Heart left ventricle (tissue), 16 donors: ENCODE measurements at regions not wholly inside any gene's neighbourhood (a gene's known extent, or its start where the extent isn't known, plus 50 kb on each side); places are given as distances from the start of the nearest gene placed in this dataset.
"Not testable (repeated sequence)": the region's sequence is repeated elsewhere in the genome, so short reads cannot be mapped to it uniquely, and the experiment has no call there.

Experiments
- ATAC-seq, 4 donors: fragments of 200-7000 bp; cut with Tn5 transposase; one replicate each; pipeline ENCODE4 v1.9.1; 2020 to 2022; ENCODE audit warnings: moderate library complexity in 4 of 4, mild to moderate bottlenecking in 3 of 4, moderate number of reproducible peaks in 1 of 4
- DNase-seq, 5 donors: peaks; one replicate each; pipeline ENCODE4 v3.0.0-alpha.2; 2020
- H3K27ac ChIP-seq, 12 donors: fragments of 200-600 bp; sonication (generic) in 4 of 12; one replicate each; pipeline versions ENCODE4 v1.5.0 to v1.8.0; 2016 to 2022; ENCODE audit warnings: mild to moderate bottlenecking in 2 of 12
- H3K27me3 ChIP-seq, 9 donors: fragments of 200-600 bp; sonication (generic) in 2 of 9; one replicate each; pipeline versions ENCODE4 v1.5.1 to v1.8.0; 2016 to 2022; ENCODE audit warnings: mild to moderate bottlenecking in 3 of 9
- H3K36me3 ChIP-seq, 9 donors: fragments of 200-600 bp; sonication (generic) in 2 of 9; one replicate each; pipeline versions ENCODE4 v1.5.0 to v1.8.0; 2018 to 2022; ENCODE audit warnings: mild to moderate bottlenecking in 2 of 9
- H3K4me1 ChIP-seq, 12 donors: fragments of 200-600 bp; sonication (generic) in 4 of 12; one replicate each; pipeline versions ENCODE4 v1.5.0 to v1.8.0; 2016 to 2022; ENCODE audit warnings: mild to moderate bottlenecking in 3 of 12
- H3K4me3 ChIP-seq, 12 donors: fragments of 200-600 bp; sonication (generic) in 4 of 12; one replicate each; pipeline versions ENCODE4 v1.5.0 to v1.8.0; 2017 to 2022; ENCODE audit warnings: mild to moderate bottlenecking in 9 of 12, moderate library complexity in 4 of 12
- H3K9me3 ChIP-seq, 12 donors: fragments of 200-600 bp; sonication (generic) in 4 of 12; one replicate each; pipeline versions ENCODE4 v1.5.0 to v1.8.0; 2016 to 2022; ENCODE audit warnings: mild to moderate bottlenecking in 1 of 12
- POLR2A ChIP-seq, 2 donors: fragments of 450-650 bp; IDR thresholded peaks; one replicate each; pipeline ENCODE4 v1.6.1; 2017; ENCODE audit warnings: antibody characterized with exemption in 2 of 2, mild to moderate bottlenecking in 2 of 2, moderate library complexity in 2 of 2
- WGBS, 4 donors: extraction: QIAGEN DNeasy Blood & Tissue Kit in 2 of 4; methylation state at CpG; one replicate each; pipeline versions ENCODE4 v1.1.5 to v1.1.7; 2013 to 2018; 5-methylcytosine and 5-hydroxymethylcytosine counted together
- intact Hi-C, 10 donors: fragments of 100-400 bp; cut with DNase I; formaldehyde crosslinking; loops; one replicate each; pipeline versions ENCODE4 v1.11.1 to v1.14.2; 2022
- TF ChIP-seq, protein P1 (sequence below), 12 donors: fragments of 200-600 bp; sonication (generic) in 4 of 12; IDR thresholded peaks; one replicate each; pipeline versions ENCODE4 v1.5.0 to v1.8.0; 2018 to 2022; ENCODE audit warnings: antibody characterized with exemption in 12 of 12, mild to moderate bottlenecking in 5 of 12
- donor health status: ischemic (EF 13 %, LVEDD 7.1; RV severe dilation, severe dysfunction).
- donor health status: healthy with polysubstance abuse.
- donor health status: DM: no; HTN: yes; CAD: no.
- donor health status: DM: no; HTN: no; CAD: no.
- donor health status: ischemic (EF 25% LVEDD 6.9; RV normal size, moderate dysfunction).
- donor health status: ischemic (EF 25% LVEDD 5.7; RV mildly dilated, moderate dysfunction).
- donor health status: healthy.
- donor health status: DM: yes; HTN: yes; CAD: no.
- donor health status: ischemic (EF 35%, LVEDD 5.7; RV mildly dilated, moderate dysfunction).
- donor health status: nonischemic (EF 11% LVEDD 7.7; RV severe dilation, severe dysfunction).
- donor health status: DM: yes; HTN: yes; CAD: no.
- donor health status: PGD.
- donor health status: ischemic (EF 29% LVEDD 5.4; RV normal size, mild dysfunction).
- donor health status: nonischemic (EF 23%, LVEDD 6.1; RV moderate dilation, normal function).

DNA sequence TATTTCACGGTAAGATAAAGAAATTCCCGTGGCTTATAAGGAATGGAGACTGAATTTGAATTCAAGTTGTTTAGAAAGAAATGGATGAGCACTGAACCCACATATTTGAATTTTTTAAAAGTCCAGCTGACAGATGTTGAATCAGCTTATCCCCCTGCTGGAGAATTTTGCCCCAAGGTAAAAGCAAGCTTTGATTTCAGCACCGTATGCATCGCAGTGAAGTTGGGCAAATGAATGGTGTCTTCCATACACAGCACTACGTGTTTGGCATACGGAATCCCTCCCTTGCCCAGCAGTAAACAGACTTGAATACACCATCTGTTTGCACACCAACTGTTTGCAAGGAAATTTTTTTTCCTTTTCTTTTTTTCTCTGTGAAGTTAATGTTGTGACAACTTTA lies 77.5 kb upstream of the PEG3 start:
- Histone ChIP-seq H3K9me3 (peaks cover 0 to 9% (median 0%) of the 10 kb centered on the region in 12 donors), H3K4me3 (no peak overlapping the region), H3K4me1 (no peaks in the 10 kb centered on the region), H3K27ac (no peak overlapping the region), H3K36me3 (no peaks in the 10 kb centered on the region), H3K27me3 (peaks cover 0 to 38% (median 0%) of the 10 kb centered on the region in 9 donors)
- intact Hi-C loops, result no loop called here
- WGBS, 4 donors, result 28 to 48% (median 35%) methylated on average over 6 of the region's 6 CpGs
- TF ChIP-seq, protein P1, sequence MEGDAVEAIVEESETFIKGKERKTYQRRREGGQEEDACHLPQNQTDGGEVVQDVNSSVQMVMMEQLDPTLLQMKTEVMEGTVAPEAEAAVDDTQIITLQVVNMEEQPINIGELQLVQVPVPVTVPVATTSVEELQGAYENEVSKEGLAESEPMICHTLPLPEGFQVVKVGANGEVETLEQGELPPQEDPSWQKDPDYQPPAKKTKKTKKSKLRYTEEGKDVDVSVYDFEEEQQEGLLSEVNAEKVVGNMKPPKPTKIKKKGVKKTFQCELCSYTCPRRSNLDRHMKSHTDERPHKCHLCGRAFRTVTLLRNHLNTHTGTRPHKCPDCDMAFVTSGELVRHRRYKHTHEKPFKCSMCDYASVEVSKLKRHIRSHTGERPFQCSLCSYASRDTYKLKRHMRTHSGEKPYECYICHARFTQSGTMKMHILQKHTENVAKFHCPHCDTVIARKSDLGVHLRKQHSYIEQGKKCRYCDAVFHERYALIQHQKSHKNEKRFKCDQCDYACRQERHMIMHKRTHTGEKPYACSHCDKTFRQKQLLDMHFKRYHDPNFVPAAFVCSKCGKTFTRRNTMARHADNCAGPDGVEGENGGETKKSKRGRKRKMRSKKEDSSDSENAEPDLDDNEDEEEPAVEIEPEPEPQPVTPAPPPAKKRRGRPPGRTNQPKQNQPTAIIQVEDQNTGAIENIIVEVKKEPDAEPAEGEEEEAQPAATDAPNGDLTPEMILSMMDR (IDR thresholded peaks at IDR 0.05), result no peak
- TF ChIP-seq POLR2A (IDR thresholded peaks at IDR 0.05), result no peak
- DNase-seq, result no peak
- ATAC-seq, result no peak

DNA sequence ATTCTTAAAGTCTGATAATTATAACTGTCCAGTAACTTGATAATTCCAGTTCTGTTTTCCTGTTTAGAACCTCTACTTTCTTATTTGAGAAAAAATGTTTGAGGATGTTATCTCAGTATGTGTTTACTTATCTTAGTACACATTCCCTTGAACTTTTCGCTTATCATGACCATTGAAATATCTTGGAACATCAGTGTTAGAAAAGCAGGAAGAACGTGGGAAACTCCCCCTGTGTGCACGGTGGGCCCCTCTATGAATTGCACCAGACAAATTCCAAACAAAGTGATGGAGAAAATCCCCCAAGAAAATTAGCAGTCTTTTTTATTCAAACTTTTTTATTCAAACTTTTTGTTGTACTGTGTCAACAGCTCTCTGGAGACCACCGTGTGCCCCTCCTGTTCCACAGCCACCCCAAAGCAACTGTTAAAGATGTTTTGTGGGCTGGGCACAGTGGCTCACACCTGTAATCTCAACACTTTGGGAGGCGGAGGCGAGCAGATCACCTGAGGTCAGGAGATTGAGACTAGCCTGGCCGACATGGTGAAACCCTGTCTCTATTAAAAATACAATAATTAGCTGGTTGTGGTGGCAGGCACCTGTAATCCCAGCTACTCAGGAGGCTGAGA lies 78.3 kb upstream of the PEG3 start:
- 44 to 50% (median 47%) methylated on average over 7 of the region's 7 CpGs for WGBS, 4 donors
- ATAC-seq (no peak), DNase-seq (no peak)

DNA sequence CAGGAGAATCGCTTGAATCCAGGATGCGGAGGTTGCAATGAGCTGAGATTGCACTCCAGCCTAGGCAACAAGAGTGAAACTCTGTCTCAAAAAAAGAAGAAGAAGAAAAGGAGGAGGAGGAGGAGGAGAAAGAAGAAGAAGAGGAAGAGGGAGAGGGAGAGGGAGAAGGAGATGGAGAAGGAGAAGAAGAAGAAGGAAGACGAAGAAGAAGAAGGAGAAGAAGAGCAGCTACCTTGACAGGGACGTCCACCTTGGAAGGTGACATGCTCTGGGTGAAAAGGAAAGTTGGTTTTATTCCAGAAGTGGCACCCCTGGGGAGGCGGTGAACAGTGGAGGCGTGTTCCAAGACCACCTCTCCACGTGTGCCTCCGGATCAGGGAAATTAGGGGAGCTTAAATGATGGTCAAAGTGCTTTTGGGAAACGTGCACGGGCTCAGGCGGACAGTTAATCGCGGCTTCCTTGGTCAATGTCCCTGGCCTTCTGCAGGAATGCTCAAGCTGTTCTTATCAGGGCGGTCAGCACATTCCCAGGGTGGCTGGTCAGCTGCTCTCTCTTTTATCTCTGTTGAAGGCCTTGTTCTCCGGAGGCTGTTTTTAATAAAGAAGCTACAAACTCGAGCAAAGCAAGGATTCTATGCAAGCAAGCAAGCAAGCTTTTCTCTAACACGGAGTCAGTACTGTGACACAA lies 78.9 kb upstream of the PEG3 start:
- no peak for TF ChIP-seq POLR2A (IDR thresholded peaks at IDR 0.05)
- TF ChIP-seq, protein P1 (IDR thresholded peaks at IDR 0.05), result no peak
- Histone ChIP-seq H3K9me3 (peaks cover 0 to 21% (median 4%) of the 10 kb centered on the region in 12 donors), H3K4me3 (no peak overlapping the region), H3K4me1 (no peaks in the 10 kb centered on the region), H3K36me3 (no peaks in the 10 kb centered on the region), H3K27ac (no peak overlapping the region), H3K27me3 (peaks cover 0 to 24% (median 0%) of the 10 kb centered on the region in 9 donors)
- intact Hi-C loops, result no loop called here
- 38 to 45% (median 42%) methylated on average over 16 to 17 of the region's 17 CpGs for WGBS, 4 donors
- ATAC-seq (no peak), DNase-seq (no peak)

More for the DNA sequence above, 78.3 kb upstream of the PEG3 start:
- H3K4me3 ChIP-seq, result no peak overlapping the region
- no peak overlapping the region for H3K27ac ChIP-seq
- H3K36me3 ChIP-seq, result no peaks in the 10 kb centered on the region
- TF ChIP-seq POLR2A (IDR thresholded peaks at IDR 0.05), result no peak
- TF ChIP-seq, protein P1 (IDR thresholded peaks at IDR 0.05), result no peak
- intact Hi-C loops, result no loop called here
- H3K4me1 ChIP-seq, result no peaks in the 10 kb centered on the region
- H3K9me3 ChIP-seq, result peaks cover 0 to 15% (median 3%) of the 10 kb centered on the region in 12 donors
- H3K27me3 ChIP-seq, result peaks cover 0 to 31% (median 0%) of the 10 kb centered on the region in 9 donors

DNA sequence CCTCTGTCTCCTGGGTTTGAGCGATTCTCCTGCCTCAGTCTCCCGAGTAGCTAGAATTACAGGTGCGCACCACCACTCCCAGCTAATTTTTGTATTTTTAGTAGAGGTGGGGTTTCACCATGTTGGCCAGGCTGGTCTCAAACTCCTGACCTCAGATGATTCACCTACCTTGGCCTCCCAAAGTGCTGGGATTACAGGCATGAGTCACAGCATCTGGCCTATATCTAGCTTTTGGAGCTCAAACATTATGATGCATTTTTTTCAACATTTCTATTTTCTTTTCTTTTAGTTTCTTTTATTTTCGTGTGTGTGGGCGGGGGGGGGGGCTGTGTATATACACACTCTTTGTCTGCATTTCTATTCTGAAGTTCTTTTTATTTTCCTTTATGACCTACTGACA lies 85.6 kb upstream of the PEG3 start:
- H3K36me3 ChIP-seq, H3K4me1 ChIP-seq, H3K4me3 ChIP-seq, ATAC-seq, H3K27me3 ChIP-seq, intact Hi-C loops, H3K27ac ChIP-seq, DNase-seq: not testable (repeated sequence)
- H3K9me3 ChIP-seq, result peaks cover 0 to 35% (median 5%) of the 10 kb centered on the region in 12 donors
- 78 to 89% (median 81%) methylated on average over 5 of the region's 5 CpGs for WGBS, 4 donors
